ENCODE measurements at regions not wholly inside any gene's neighbourhood (a gene's known extent, or its start where the extent isn't known, plus 50 kb on each side); places are given as distances from the start of the nearest gene placed in this dataset.

- no peak for TF ChIP-seq CTCF (IDR thresholded peaks at IDR 0.05)
- TF ChIP-seq POLR2A (IDR thresholded peaks at IDR 0.05) = no peak
Measured at GRCh38 chr3:160154033-160154432, 71.2 kb upstream of the C3orf80 start.
